Suprapubic skin (tissue), 4 donors: ENCODE measurements at regions not wholly inside any gene's neighbourhood (a gene's known extent, or its start where the extent isn't known, plus 50 kb on each side); places are given as distances from the start of the nearest gene placed in this dataset.

ENCODE experiments used
- POLR2A ChIP-seq, 2 donors: fragments of 450-650 bp; IDR thresholded peaks; one replicate each; pipeline ENCODE4 v1.6.1; 2017; ENCODE audit warnings: antibody characterized with exemption in 2 of 2, mild to moderate bottlenecking in 2 of 2, moderate library complexity in 2 of 2
- POLR2AphosphoS5 ChIP-seq, 3 donors: sonication (generic); formaldehyde crosslinking; IDR thresholded peaks; one replicate each; pipeline ENCODE4 v1.6.1; 2017; ENCODE audit warnings: antibody characterized with exemption in 3 of 3
- TF ChIP-seq, protein P1 (sequence below), 2 donors: fragments of 200-600 bp in 1 of 2; fragments of 450-650 bp in 1 of 2; sonication (generic) in 1 of 2; IDR thresholded peaks; one replicate each; pipeline ENCODE4 v1.5.1; 2016 to 2019; ENCODE audit warnings: antibody characterized with exemption in 2 of 2, mild to moderate bottlenecking in 1 of 2, moderate library complexity in 1 of 2

DNA sequence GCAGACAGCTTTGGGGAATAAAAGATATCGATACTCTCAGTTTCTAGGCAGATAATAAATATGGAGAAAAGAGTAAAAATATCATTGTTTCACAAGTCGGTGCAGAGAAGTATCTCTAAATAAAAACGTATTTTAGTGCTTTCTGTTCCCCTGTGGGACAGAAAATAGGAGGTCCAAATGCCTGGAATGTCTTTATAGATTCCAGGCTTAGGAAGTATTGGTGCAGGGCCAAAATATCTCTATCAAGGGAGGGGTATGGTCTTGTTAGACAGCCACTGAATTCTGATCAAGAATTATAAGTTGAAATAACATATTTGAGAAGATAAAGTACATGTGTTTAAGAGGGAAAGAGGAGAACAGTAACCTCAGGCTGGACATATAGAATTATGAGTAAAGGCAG, 596.4 kb downstream of the PCDH18 start:
- TF ChIP-seq, protein P1, sequence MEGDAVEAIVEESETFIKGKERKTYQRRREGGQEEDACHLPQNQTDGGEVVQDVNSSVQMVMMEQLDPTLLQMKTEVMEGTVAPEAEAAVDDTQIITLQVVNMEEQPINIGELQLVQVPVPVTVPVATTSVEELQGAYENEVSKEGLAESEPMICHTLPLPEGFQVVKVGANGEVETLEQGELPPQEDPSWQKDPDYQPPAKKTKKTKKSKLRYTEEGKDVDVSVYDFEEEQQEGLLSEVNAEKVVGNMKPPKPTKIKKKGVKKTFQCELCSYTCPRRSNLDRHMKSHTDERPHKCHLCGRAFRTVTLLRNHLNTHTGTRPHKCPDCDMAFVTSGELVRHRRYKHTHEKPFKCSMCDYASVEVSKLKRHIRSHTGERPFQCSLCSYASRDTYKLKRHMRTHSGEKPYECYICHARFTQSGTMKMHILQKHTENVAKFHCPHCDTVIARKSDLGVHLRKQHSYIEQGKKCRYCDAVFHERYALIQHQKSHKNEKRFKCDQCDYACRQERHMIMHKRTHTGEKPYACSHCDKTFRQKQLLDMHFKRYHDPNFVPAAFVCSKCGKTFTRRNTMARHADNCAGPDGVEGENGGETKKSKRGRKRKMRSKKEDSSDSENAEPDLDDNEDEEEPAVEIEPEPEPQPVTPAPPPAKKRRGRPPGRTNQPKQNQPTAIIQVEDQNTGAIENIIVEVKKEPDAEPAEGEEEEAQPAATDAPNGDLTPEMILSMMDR (IDR thresholded peaks at IDR 0.05) = no peak
- TF ChIP-seq POLR2AphosphoS5 (IDR thresholded peaks at IDR 0.05) (no peak), POLR2A (IDR thresholded peaks at IDR 0.05) (no peak)
